HG03575 (cell line): ENCODE measurements at regions not wholly inside any gene's neighbourhood (a gene's known extent, or its start where the extent isn't known, plus 50 kb on each side); places are given as distances from the start of the nearest gene placed in this dataset.
A peak's percentile ranks its signal among the peaks of the same experiment; 100 is the strongest.

Experiments used
- ATAC-seq: cut with Tn5 transposase; IDR thresholded peaks from one replicate; pipeline ENCODE4 v1.9.1; 2021; ENCODE audit not compliant: unreplicated experiment, insufficient number of reproducible peaks, low FRiP score; ENCODE audit errors: extremely low read depth

DNA sequence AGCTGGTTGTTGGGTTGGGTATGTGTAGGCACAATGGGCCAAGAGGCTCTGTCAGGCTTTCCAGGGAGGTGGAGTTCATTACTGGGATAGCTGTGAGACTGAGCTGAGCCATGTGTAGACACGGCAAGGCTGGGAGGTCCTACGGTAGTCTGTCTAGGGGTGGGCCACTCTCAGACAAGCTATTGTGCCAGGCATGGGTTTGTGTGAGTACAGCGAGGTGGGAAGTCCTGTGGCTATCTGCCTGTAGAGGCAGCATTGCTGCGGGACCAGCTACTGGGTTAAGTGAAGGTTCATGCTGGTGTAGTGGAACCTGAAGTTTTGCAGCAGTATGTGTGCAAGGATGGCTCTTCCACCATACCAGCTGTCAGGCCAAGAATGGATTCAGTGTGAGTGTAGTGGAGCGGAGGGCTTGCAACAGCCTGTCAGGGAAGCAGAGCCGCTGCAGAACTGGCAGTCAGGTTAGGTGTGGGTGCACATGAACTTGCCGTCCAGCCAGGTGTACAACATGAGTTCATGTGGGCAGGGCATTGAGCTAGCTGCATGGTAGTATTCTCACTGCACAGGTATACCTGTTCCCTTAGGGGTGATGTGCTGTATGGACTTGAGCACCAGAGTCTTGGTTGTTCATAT lies 78.0 kb upstream of the CENPW start:
- no peak for ATAC-seq

- ATAC-seq: no peak
Observed at GRCh38 chr6:126264265-126264664, 75.7 kb upstream of the CENPW start.

DNA sequence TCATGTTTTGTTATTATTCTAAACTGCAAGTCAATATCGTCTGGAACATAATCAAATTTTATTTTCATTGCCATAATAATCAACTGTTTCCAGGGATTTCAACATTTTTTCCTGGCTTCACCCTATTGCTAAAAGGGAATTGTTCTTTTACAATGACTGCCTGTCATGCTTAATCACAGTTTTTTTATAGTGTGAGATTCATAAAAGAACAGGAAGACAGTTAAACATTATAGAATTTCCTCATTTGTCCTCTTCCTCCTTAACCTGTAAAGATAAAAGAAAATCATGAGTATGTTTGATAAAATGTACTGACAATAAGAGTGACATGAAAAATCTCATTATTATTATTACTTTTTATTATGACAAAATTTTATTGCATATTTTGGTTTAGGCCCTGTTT lies 73.3 kb upstream of the CENPW start:
- ATAC-seq: no peak

GRCh38 chr6:126267626-126268025 lies 72.3 kb upstream of the CENPW start:
- ATAC-seq: no peak

GRCh38 chr6:126268092-126268491 lies 71.8 kb upstream of the CENPW start:
- peak; percentile 79 for ATAC-seq

DNA sequence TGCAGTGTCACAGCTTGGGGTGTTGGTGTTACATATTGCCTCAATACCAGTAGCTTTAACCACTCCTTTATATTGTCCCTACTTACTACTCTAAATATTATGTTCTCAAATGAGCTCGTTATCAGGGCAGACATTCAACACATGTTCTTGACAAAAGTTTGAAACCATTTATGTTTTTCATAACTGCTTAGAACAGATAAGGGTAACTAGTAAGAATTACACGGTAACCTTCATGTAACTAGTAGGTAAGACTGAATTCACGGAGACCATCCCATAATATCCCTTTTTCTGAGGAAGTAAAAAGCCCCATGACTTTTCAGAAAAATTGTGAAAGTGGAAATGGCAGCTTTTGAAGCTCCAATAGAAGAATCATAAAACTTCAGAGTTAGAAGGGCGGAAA lies 59.6 kb upstream of the CENPW start:
- ATAC-seq: no peak

DNA sequence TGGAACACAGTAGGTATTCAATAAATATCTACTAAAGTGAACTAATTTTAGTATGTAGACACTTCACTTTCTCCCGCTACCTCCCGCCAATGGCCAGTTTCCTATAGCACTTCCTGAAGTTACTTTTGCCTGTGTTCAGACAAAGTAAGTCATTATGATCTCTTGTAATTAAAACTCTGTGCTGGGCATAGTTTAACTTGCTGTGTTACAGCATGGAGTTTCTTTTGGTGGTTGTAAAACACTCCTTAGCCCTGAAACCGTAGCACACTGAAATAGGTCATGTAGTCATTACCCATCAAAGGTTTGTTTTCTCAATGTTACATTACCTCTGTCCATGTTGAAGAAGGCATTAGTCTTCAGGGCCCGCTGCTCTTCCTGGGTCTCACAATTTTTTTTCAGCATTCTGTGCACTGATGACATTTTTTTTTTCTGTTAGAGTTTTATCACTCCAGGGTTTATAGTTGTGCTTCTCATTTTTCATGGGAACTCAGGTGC lies 54.0 kb upstream of the CENPW start:
- no peak for ATAC-seq
